GM23338 (cell line): ENCODE measurements at regions not wholly inside any gene's neighbourhood (a gene's known extent, or its start where the extent isn't known, plus 50 kb on each side); places are given as distances from the start of the nearest gene placed in this dataset.
"Not testable (repeated sequence)": the region's sequence is repeated elsewhere in the genome, so short reads cannot be mapped to it uniquely, and the experiment has no call there.

Experiments
- ATAC-seq: fragments of 200-7000 bp; cut with Tn5 transposase; 3 replicates; pipeline ENCODE4 v1.9.1; 2020
- DNase-seq: peaks from one replicate; pipeline ENCODE4 v3.0.0-alpha.2; 2015; ENCODE audit warnings: low spot score
- H2AFZ ChIP-seq: fragments of 200-600 bp; sonication (generic); 2 replicates; pipeline ENCODE4 v1.8.0; 2016; ENCODE audit warnings: antibody characterized with exemption, mild to moderate bottlenecking, moderate library complexity
- H3F3A ChIP-seq: fragments of 200-600 bp; sonication (generic); replicated peaks from 2 replicates; pipeline ENCODE4 v1.8.0; 2017; ENCODE audit warnings: antibody characterized with exemption, mixed run types, low read depth
- H3K27ac ChIP-seq: fragments of 200-600 bp; sonication (generic); 2 replicates; pipeline ENCODE4 v1.6.1; 2016; ENCODE audit warnings: low read depth
- H3K27me3 ChIP-seq: fragments of 200-600 bp; sonication (generic); 2 replicates; pipeline ENCODE4 v1.8.0; 2016; ENCODE audit warnings: mild to moderate bottlenecking, mixed run types, moderate library complexity; ENCODE audit not compliant: insufficient read depth
- H3K36me3 ChIP-seq: fragments of 200-600 bp; sonication (generic); 2 replicates; pipeline ENCODE4 v1.8.0; 2016; ENCODE audit warnings: mild to moderate bottlenecking; ENCODE audit not compliant: insufficient read depth
- H3K4me1 ChIP-seq: fragments of 200-600 bp; sonication (generic); 2 replicates; pipeline ENCODE4 v1.8.0; 2016; ENCODE audit warnings: mild to moderate bottlenecking, moderate library complexity; ENCODE audit not compliant: insufficient read depth
- H3K4me2 ChIP-seq: fragments of 200-600 bp; sonication (generic); 2 replicates; pipeline ENCODE4 v1.7.1; 2017; ENCODE audit warnings: mixed run types
- H3K4me3 ChIP-seq: fragments of 200-600 bp; sonication (generic); 2 replicates; pipeline ENCODE4 v1.6.1; 2016; ENCODE audit warnings: mixed run types
- H3K79me2 ChIP-seq: fragments of 200-600 bp; sonication (generic); replicated peaks from 2 replicates; pipeline ENCODE4 v1.8.0; 2017; ENCODE audit warnings: mild to moderate bottlenecking; ENCODE audit not compliant: insufficient read depth
- H3K9me2 ChIP-seq: fragments of 200-600 bp; sonication (generic); 2 replicates; pipeline ENCODE4 v1.8.0; 2017; ENCODE audit not compliant: insufficient read depth
- H4K20me1 ChIP-seq: fragments of 200-600 bp; sonication (generic); replicated peaks from 2 replicates; pipeline ENCODE4 v1.8.0; 2017; ENCODE audit warnings: mild to moderate bottlenecking; ENCODE audit not compliant: insufficient read depth
- H3K27ac Mint-ChIP-seq: 2 replicates; pipeline ENCODE4 v1.8.0; 2020; ENCODE audit warnings: inconsistent platforms, mild to moderate bottlenecking, moderate library complexity, mixed read lengths
- H3K27me3 Mint-ChIP-seq: 3 replicates; pipeline ENCODE4 v1.8.0; 2022; ENCODE audit warnings: low read depth, mild to moderate bottlenecking, moderate library complexity, mixed read lengths, inconsistent platforms; ENCODE audit not compliant: insufficient read depth, poor library complexity
- H3K36me3 Mint-ChIP-seq: 3 replicates; pipeline ENCODE4 v1.8.0; 2021; ENCODE audit warnings: low read depth, mild to moderate bottlenecking, inconsistent platforms, moderate library complexity, mixed read lengths
- H3K4me1 Mint-ChIP-seq: 3 replicates; pipeline ENCODE4 v1.8.0; 2020; ENCODE audit warnings: mild to moderate bottlenecking, inconsistent platforms, mixed read lengths
- H3K4me3 Mint-ChIP-seq: 3 replicates; pipeline ENCODE4 v1.8.0; 2021; ENCODE audit warnings: moderate library complexity, mild to moderate bottlenecking, inconsistent platforms, mixed read lengths
- H3K9me3 Mint-ChIP-seq: 3 replicates; pipeline ENCODE4 v1.8.0; 2020; ENCODE audit warnings: moderate library complexity, mild to moderate bottlenecking, inconsistent platforms, mixed read lengths
- EZH2phosphoT487 ChIP-seq: fragments of 200-600 bp; sonication (generic); IDR thresholded peaks from one replicate; pipeline ENCODE4 v1.8.1; 2018; ENCODE audit warnings: antibody characterized with exemption; ENCODE audit not compliant: unreplicated experiment
- JUNB ChIP-seq: IDR thresholded peaks from one replicate; pipeline ENCODE4 v1.6.1; 2016; ENCODE audit warnings: antibody characterized with exemption; ENCODE audit not compliant: unreplicated experiment
- NANOG ChIP-seq: IDR thresholded peaks from 2 replicates; pipeline ENCODE4 v1.6.1; 2016; ENCODE audit warnings: antibody characterized with exemption, borderline replicate concordance
- ZNF331 ChIP-seq: fragments of 250-450 bp; sonication (Bioruptor Pico); IDR thresholded peaks from 2 replicates; pipeline ENCODE4 v1.5.0; 2020; ENCODE audit warnings: low read depth, mild to moderate bottlenecking, moderate library complexity
- ZNF462 ChIP-seq: fragments of 250-450 bp; sonication (Bioruptor Pico); IDR thresholded peaks from 2 replicates; pipeline ENCODE4 v1.5.0; 2020; ENCODE audit warnings: mild to moderate bottlenecking, moderate library complexity
- TF ChIP-seq, protein P1 (sequence below): IDR thresholded peaks from one replicate; pipeline ENCODE4 v1.6.1; 2018; ENCODE audit warnings: antibody characterized with exemption; ENCODE audit not compliant: unreplicated experiment
- TF ChIP-seq, protein P2 (sequence below), 2 experiments: fragments of 200-600 bp in 1 of 2; sonication (generic) in 1 of 2; conservative IDR thresholded peaks; 2 replicates each; pipeline versions ENCODE4 v1.5.1 to v1.6.1; 2016 to 2017; ENCODE audit warnings: antibody characterized with exemption in 2 of 2, low read depth in 2 of 2, mild to moderate bottlenecking in 2 of 2, moderate library complexity in 1 of 2
- TF ChIP-seq, protein P3 (sequence below): IDR thresholded peaks from 2 replicates; pipeline ENCODE4 v1.6.1; 2016; ENCODE audit warnings: antibody characterized with exemption

DNA sequence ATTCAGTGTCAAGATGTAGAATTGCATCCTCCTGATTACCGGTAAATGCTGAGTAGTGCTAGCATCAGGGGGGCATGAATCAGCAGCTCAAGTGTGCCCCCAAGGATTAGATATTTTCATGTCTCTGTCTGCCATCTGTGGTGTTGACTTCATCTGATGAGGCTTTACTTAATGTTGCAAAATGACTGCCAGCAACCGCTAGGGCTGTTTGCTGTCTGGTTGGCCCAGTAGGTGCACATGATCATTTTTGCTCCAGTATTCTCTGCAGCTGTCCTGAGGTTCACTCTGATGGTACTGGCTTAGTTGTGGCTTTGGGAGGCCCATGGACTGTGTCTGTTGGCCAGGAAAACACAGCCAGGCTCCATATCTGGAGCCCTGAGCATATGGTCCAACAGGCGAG, 316.4 kb downstream of the SOX2 start (continued):
- TF ChIP-seq ZNF462 (CRISPR knock-in tag) (no peak), JUNB (no peak), NANOG (no peak), EZH2phosphoT487 (no peak), ZNF331 (CRISPR knock-in tag) (no peak)
- TF ChIP-seq, protein P1, sequence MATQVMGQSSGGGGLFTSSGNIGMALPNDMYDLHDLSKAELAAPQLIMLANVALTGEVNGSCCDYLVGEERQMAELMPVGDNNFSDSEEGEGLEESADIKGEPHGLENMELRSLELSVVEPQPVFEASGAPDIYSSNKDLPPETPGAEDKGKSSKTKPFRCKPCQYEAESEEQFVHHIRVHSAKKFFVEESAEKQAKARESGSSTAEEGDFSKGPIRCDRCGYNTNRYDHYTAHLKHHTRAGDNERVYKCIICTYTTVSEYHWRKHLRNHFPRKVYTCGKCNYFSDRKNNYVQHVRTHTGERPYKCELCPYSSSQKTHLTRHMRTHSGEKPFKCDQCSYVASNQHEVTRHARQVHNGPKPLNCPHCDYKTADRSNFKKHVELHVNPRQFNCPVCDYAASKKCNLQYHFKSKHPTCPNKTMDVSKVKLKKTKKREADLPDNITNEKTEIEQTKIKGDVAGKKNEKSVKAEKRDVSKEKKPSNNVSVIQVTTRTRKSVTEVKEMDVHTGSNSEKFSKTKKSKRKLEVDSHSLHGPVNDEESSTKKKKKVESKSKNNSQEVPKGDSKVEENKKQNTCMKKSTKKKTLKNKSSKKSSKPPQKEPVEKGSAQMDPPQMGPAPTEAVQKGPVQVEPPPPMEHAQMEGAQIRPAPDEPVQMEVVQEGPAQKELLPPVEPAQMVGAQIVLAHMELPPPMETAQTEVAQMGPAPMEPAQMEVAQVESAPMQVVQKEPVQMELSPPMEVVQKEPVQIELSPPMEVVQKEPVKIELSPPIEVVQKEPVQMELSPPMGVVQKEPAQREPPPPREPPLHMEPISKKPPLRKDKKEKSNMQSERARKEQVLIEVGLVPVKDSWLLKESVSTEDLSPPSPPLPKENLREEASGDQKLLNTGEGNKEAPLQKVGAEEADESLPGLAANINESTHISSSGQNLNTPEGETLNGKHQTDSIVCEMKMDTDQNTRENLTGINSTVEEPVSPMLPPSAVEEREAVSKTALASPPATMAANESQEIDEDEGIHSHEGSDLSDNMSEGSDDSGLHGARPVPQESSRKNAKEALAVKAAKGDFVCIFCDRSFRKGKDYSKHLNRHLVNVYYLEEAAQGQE, result no peak
- TF ChIP-seq, protein P2, sequence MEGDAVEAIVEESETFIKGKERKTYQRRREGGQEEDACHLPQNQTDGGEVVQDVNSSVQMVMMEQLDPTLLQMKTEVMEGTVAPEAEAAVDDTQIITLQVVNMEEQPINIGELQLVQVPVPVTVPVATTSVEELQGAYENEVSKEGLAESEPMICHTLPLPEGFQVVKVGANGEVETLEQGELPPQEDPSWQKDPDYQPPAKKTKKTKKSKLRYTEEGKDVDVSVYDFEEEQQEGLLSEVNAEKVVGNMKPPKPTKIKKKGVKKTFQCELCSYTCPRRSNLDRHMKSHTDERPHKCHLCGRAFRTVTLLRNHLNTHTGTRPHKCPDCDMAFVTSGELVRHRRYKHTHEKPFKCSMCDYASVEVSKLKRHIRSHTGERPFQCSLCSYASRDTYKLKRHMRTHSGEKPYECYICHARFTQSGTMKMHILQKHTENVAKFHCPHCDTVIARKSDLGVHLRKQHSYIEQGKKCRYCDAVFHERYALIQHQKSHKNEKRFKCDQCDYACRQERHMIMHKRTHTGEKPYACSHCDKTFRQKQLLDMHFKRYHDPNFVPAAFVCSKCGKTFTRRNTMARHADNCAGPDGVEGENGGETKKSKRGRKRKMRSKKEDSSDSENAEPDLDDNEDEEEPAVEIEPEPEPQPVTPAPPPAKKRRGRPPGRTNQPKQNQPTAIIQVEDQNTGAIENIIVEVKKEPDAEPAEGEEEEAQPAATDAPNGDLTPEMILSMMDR (conservative IDR thresholded peaks at IDR 0.05; ENCODE audit: low read depth in 2 of 2), result no peak
- TF ChIP-seq, protein P3, sequence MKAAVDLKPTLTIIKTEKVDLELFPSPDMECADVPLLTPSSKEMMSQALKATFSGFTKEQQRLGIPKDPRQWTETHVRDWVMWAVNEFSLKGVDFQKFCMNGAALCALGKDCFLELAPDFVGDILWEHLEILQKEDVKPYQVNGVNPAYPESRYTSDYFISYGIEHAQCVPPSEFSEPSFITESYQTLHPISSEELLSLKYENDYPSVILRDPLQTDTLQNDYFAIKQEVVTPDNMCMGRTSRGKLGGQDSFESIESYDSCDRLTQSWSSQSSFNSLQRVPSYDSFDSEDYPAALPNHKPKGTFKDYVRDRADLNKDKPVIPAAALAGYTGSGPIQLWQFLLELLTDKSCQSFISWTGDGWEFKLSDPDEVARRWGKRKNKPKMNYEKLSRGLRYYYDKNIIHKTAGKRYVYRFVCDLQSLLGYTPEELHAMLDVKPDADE, result no peak

DNA sequence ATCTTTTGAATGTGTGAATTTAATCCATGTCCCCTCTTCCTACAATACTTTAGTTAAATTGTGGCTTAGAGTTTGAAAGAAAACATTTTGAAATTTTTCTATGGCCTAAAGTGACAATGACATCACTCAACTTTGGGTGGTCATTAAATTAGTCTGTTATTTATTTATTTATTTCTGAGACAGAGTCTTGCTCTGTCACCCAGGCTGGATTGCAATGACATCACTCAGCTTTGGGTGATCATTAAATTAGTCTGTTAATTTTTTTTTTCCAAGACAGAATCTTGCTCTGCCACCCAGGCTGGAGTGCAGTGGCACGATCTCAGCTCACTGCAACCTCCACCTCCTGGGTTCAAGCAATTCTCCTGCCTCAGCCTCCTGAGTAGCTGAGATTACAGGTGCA, 322.5 kb downstream of the SOX2 start:
- not testable (repeated sequence) for H3K27ac Mint-ChIP-seq, H2AFZ ChIP-seq, H3F3A ChIP-seq, ATAC-seq, H3K9me2 ChIP-seq, H3K4me1 ChIP-seq, H3K4me3 ChIP-seq, H3K79me2 ChIP-seq, DNase-seq, H3K4me2 ChIP-seq, H3K27ac ChIP-seq, H3K36me3 ChIP-seq, H3K4me1 Mint-ChIP-seq, H4K20me1 ChIP-seq, H3K36me3 Mint-ChIP-seq, H3K27me3 ChIP-seq, H3K4me3 Mint-ChIP-seq, H3K9me3 Mint-ChIP-seq, H3K27me3 Mint-ChIP-seq
